ENCODE measurements at regions not wholly inside any gene's neighbourhood (a gene's known extent, or its start where the extent isn't known, plus 50 kb on each side); places are given as distances from the start of the nearest gene placed in this dataset.

DNA sequence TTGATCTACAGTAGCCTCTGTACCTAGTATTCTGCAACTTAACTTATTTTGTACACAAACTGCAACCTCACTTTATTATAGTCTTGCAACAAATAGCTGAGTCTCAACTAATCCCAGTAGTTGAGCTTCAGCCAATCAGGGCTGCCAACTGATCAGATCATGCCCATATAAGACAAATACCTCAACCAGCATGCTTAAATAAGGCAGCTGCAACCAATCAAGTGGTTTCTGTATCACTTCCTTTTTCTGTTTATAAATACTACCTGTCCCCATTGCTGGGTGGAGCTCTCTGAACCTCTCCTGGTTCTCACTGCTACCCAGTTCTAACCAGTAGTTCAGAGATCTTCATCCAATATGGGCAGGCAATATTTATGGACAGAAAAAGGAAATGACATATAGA is 248.5 kb upstream of the FBXO33 start:
- no peaks in the 10 kb centered on the region for H3K9me2 ChIP-seq (ENCODE audit: insufficient read depth)
- no peaks in the 10 kb centered on the region for H3K27me3 ChIP-seq (ENCODE audit: insufficient read depth, low read length)
- H3K79me2 ChIP-seq (ENCODE audit: insufficient read depth, low read length): no peaks in the 10 kb centered on the region
- H3K9me3 ChIP-seq (ENCODE audit: control insufficient read depth in 1 of 2, insufficient read depth in 1 of 2, low read depth in 1 of 2, low read length in 2 of 2): no peaks in the 10 kb centered on the region
- H3K27ac ChIP-seq (ENCODE audit: low read depth, low read length): no peak overlapping the region
- no peak overlapping the region for H3K4me2 ChIP-seq (ENCODE audit: low read length)
- no TSS peak for BruUV-seq (replicated peaks)
- ATAC-seq (no peak), DNase-seq (ENCODE audit: low read depth, low spot score) (no peak)
- no peak overlapping the region for H3K4me3 ChIP-seq (replicated peaks in 1 of 2; ENCODE audit: low read depth in 1 of 2, low read length in 2 of 2)
- H3K9ac ChIP-seq (ENCODE audit: low read length): no peak overlapping the region
- RAD21 ChIA-PET (ENCODE audit: low non-redundant PET in 1 of 2, low total read pairs in 2 of 2, uncharacterized antibody in 2 of 2, unreplicated experiment in 2 of 2): no interaction called here
- TF ChIP-seq JUND (IDR thresholded peaks at IDR 0.05): no peak
- no peak for TF ChIP-seq EZH2 (IDR thresholded peaks at IDR 0.05)
- no peak for TF ChIP-seq SP1 (IDR thresholded peaks at IDR 0.05; ENCODE audit: low read depth)
- TF ChIP-seq, protein P1, sequence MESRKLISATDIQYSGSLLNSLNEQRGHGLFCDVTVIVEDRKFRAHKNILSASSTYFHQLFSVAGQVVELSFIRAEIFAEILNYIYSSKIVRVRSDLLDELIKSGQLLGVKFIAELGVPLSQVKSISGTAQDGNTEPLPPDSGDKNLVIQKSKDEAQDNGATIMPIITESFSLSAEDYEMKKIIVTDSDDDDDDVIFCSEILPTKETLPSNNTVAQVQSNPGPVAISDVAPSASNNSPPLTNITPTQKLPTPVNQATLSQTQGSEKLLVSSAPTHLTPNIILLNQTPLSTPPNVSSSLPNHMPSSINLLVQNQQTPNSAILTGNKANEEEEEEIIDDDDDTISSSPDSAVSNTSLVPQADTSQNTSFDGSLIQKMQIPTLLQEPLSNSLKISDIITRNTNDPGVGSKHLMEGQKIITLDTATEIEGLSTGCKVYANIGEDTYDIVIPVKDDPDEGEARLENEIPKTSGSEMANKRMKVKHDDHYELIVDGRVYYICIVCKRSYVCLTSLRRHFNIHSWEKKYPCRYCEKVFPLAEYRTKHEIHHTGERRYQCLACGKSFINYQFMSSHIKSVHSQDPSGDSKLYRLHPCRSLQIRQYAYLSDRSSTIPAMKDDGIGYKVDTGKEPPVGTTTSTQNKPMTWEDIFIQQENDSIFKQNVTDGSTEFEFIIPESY (IDR thresholded peaks at IDR 0.05; ENCODE audit: extremely low read depth, insufficient replicate concordance, low read length): no peak
- TF ChIP-seq EGR1 (IDR thresholded peaks at IDR 0.05; ENCODE audit: low read depth): no peak
- POLR2A ChIA-PET: no interaction called here
- no peaks in the 10 kb centered on the region for H3K36me3 ChIP-seq (ENCODE audit: control insufficient read depth in 1 of 2, insufficient read depth in 2 of 2, low read length in 2 of 2)
- intact Hi-C loops (cut with micrococcal nuclease): no loop called here
- CTCF ChIA-PET: no interaction called here
- H3K4me1 ChIP-seq (ENCODE audit: control insufficient read depth in 1 of 2, insufficient read depth in 2 of 2, low read length in 2 of 2): no peaks in the 10 kb centered on the region
- H2AFZ ChIP-seq (ENCODE audit: low read depth, low read length, poor library complexity, severe bottlenecking): no peak overlapping the region
- no peaks in the 10 kb centered on the region for H4K20me1 ChIP-seq (ENCODE audit: insufficient read depth)

DNA sequence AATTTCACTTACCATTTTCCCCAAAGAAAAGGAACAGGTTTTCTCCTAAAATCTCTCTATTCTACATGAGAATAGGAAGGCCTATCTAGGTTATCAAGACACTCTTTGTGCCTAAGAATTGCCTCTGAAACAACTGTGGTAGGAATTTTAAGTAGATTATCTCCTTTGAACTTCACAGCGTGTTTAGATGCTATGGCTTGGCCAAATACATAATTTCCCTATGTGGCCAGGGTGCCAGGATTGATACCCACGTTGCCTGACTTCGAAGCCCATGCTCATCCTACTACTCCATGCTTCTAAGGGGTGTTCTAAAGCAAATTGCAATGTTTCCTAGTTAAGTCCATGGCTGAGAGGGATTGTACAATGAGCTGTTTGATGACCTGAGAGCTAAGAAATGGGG is 241.5 kb upstream of the FBXO33 start:
- intact Hi-C loops (cut with micrococcal nuclease): no loop called here
- BruUV-seq (replicated peaks): no TSS peak
- RAD21 ChIA-PET (ENCODE audit: low non-redundant PET in 1 of 2, low total read pairs in 2 of 2, uncharacterized antibody in 2 of 2, unreplicated experiment in 2 of 2): no interaction called here
- no peak overlapping the region for H2AFZ ChIP-seq (ENCODE audit: low read depth, low read length, poor library complexity, severe bottlenecking)
- H3K9me3 ChIP-seq (ENCODE audit: control insufficient read depth in 1 of 2, insufficient read depth in 1 of 2, low read depth in 1 of 2, low read length in 2 of 2): no peaks in the 10 kb centered on the region
- no peak overlapping the region for H3K4me2 ChIP-seq (ENCODE audit: low read length)
- H3K9ac ChIP-seq (ENCODE audit: low read length): no peak overlapping the region
- POLR2A ChIA-PET: no interaction called here
- H3K27me3 ChIP-seq (ENCODE audit: insufficient read depth, low read length): no peaks in the 10 kb centered on the region
- H3K27ac ChIP-seq (ENCODE audit: low read depth, low read length): no peak overlapping the region
- H4K20me1 ChIP-seq (ENCODE audit: insufficient read depth): no peaks in the 10 kb centered on the region
- CTCF ChIA-PET: no interaction called here
- no peaks in the 10 kb centered on the region for H3K79me2 ChIP-seq (ENCODE audit: insufficient read depth, low read length)
- DNase-seq (ENCODE audit: low read depth, low spot score) (no peak), ATAC-seq (no peak)
- no peaks in the 10 kb centered on the region for H3K4me1 ChIP-seq (ENCODE audit: control insufficient read depth in 1 of 2, insufficient read depth in 2 of 2, low read length in 2 of 2)
- H3K9me2 ChIP-seq (ENCODE audit: insufficient read depth): no peaks in the 10 kb centered on the region
- H3K36me3 ChIP-seq (ENCODE audit: control insufficient read depth in 1 of 2, insufficient read depth in 2 of 2, low read length in 2 of 2): no peaks in the 10 kb centered on the region
- H3K4me3 ChIP-seq (replicated peaks in 1 of 2; ENCODE audit: low read depth in 1 of 2, low read length in 2 of 2): no peak overlapping the region
- TF ChIP-seq YY1 (IDR thresholded peaks at IDR 0.05; ENCODE audit: extremely low read depth, insufficient replicate concordance, low read depth, low read length): no peak
- TF ChIP-seq EGR1 (IDR thresholded peaks at IDR 0.05; ENCODE audit: low read depth): no peak
- TF ChIP-seq CBX3 (IDR thresholded peaks at IDR 0.05; ENCODE audit: low read depth): no peak
- TF ChIP-seq, protein P2, sequence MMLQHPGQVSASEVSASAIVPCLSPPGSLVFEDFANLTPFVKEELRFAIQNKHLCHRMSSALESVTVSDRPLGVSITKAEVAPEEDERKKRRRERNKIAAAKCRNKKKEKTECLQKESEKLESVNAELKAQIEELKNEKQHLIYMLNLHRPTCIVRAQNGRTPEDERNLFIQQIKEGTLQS (IDR thresholded peaks at IDR 0.05): no peak
- TF ChIP-seq, protein P3, sequence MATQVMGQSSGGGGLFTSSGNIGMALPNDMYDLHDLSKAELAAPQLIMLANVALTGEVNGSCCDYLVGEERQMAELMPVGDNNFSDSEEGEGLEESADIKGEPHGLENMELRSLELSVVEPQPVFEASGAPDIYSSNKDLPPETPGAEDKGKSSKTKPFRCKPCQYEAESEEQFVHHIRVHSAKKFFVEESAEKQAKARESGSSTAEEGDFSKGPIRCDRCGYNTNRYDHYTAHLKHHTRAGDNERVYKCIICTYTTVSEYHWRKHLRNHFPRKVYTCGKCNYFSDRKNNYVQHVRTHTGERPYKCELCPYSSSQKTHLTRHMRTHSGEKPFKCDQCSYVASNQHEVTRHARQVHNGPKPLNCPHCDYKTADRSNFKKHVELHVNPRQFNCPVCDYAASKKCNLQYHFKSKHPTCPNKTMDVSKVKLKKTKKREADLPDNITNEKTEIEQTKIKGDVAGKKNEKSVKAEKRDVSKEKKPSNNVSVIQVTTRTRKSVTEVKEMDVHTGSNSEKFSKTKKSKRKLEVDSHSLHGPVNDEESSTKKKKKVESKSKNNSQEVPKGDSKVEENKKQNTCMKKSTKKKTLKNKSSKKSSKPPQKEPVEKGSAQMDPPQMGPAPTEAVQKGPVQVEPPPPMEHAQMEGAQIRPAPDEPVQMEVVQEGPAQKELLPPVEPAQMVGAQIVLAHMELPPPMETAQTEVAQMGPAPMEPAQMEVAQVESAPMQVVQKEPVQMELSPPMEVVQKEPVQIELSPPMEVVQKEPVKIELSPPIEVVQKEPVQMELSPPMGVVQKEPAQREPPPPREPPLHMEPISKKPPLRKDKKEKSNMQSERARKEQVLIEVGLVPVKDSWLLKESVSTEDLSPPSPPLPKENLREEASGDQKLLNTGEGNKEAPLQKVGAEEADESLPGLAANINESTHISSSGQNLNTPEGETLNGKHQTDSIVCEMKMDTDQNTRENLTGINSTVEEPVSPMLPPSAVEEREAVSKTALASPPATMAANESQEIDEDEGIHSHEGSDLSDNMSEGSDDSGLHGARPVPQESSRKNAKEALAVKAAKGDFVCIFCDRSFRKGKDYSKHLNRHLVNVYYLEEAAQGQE (IDR thresholded peaks at IDR 0.05; ENCODE audit: low read depth): no peak
- TF ChIP-seq, protein P4, sequence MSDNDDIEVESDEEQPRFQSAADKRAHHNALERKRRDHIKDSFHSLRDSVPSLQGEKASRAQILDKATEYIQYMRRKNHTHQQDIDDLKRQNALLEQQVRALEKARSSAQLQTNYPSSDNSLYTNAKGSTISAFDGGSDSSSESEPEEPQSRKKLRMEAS (IDR thresholded peaks at IDR 0.05): no peak
- no peak for TF ChIP-seq POLR2A (IDR thresholded peaks at IDR 0.05; ENCODE audit: borderline replicate concordance, extremely low read depth, insufficient read depth, insufficient read length)
- no peak for TF ChIP-seq ELF1 (IDR thresholded peaks at IDR 0.05; ENCODE audit: borderline replicate concordance, low read depth)
- no peak for TF ChIP-seq SRF (IDR thresholded peaks at IDR 0.05; ENCODE audit: low read depth)
- TF ChIP-seq FOSL1 (IDR thresholded peaks at IDR 0.05; ENCODE audit: low read depth): no peak
